Neural cell (in vitro differentiated cells): ENCODE measurements at regions not wholly inside any gene's neighbourhood (a gene's known extent, or its start where the extent isn't known, plus 50 kb on each side); places are given as distances from the start of the nearest gene placed in this dataset.

ENCODE experiments used
- H2AFZ ChIP-seq: fragments of 200-600, 300-800 bp; sonication (generic), shearing (Covaris generic); 2 replicates; pipeline ENCODE4 v1.6.0; 2014; ENCODE audit warnings: low read depth, mild to moderate bottlenecking, antibody characterized with exemption, low read length, moderate library complexity
- H3F3A ChIP-seq: fragments of 200-600 bp; shearing (Covaris generic); 2 replicates; pipeline ENCODE4 v1.6.1; 2016; ENCODE audit warnings: mild to moderate bottlenecking, moderate library complexity, mixed read lengths, antibody characterized with exemption, low read length; ENCODE audit not compliant: insufficient read depth, poor library complexity, severe bottlenecking
- H3K27ac ChIP-seq: fragments of 200-600, 300-800 bp; sonication (generic), shearing (Covaris generic); 2 replicates; pipeline ENCODE4 v1.5.1; 2014; ENCODE audit warnings: mild to moderate bottlenecking, low read length, moderate library complexity
- H3K27me3 ChIP-seq: fragments of 300-800, 200-600 bp; sonication (generic), shearing (Covaris generic); 2 replicates; pipeline ENCODE4 v1.6.0; 2014; ENCODE audit warnings: mild to moderate bottlenecking, low read depth, low read length, moderate library complexity; ENCODE audit not compliant: insufficient read depth
- H3K36me3 ChIP-seq: fragments of 300-800, 200-600 bp; sonication (generic), shearing (Covaris generic); 2 replicates; pipeline ENCODE4 v1.5.1; 2014; ENCODE audit warnings: mild to moderate bottlenecking, antibody characterized with exemption, low read length, moderate library complexity; ENCODE audit not compliant: insufficient read depth
- H3K4me2 ChIP-seq: fragments of 300-800, 200-600 bp; sonication (generic), shearing (Covaris generic); 2 replicates; pipeline ENCODE4 v1.6.0; 2014; ENCODE audit warnings: mild to moderate bottlenecking, low read length
- H3K4me3 ChIP-seq: fragments of 300-800, 200-600 bp; sonication (generic), shearing (Covaris generic); 2 replicates; pipeline ENCODE4 v1.5.1; 2014; ENCODE audit warnings: mild to moderate bottlenecking, low read length, moderate library complexity
- H3K79me2 ChIP-seq: fragments of 200-600 bp; shearing (Covaris generic); replicated peaks from 2 replicates; pipeline ENCODE4 v1.6.0; 2014; ENCODE audit warnings: mild to moderate bottlenecking, low read length, moderate library complexity; ENCODE audit not compliant: insufficient read depth
- H3K9ac ChIP-seq: fragments of 300-800, 200-600 bp; sonication (generic), shearing (Covaris generic); 2 replicates; pipeline ENCODE4 v1.6.1; 2016; ENCODE audit warnings: mild to moderate bottlenecking, low read length, mixed read lengths
- H3K9me2 ChIP-seq: fragments of 200-600 bp; shearing (Covaris generic); 2 replicates; pipeline ENCODE4 v1.6.1; 2016; ENCODE audit warnings: mild to moderate bottlenecking, low read length, mixed read lengths; ENCODE audit not compliant: insufficient read depth
- H3K9me3 ChIP-seq: fragments of 200-600, 300-800 bp; sonication (generic), shearing (Covaris generic); 2 replicates; pipeline ENCODE4 v1.6.1; 2016; ENCODE audit warnings: mild to moderate bottlenecking, mixed run types, low read length, moderate library complexity, mixed read lengths
- H4K20me1 ChIP-seq: fragments of 200-600 bp; shearing (Covaris generic); 2 replicates; pipeline ENCODE4 v1.6.1; 2016; ENCODE audit warnings: mild to moderate bottlenecking, mixed run types; ENCODE audit not compliant: insufficient read depth
- CTCF ChIP-seq: fragments of 450-650 bp; IDR thresholded peaks from 2 replicates; pipeline ENCODE4 v1.5.1; 2014; ENCODE audit warnings: antibody characterized with exemption, mild to moderate bottlenecking, moderate library complexity; ENCODE audit not compliant: poor library complexity, severe bottlenecking
- EP300 ChIP-seq: fragments of 450-650 bp; conservative IDR thresholded peaks from 2 replicates; pipeline ENCODE4 v1.6.1; 2014; ENCODE audit warnings: antibody characterized with exemption, mild to moderate bottlenecking, moderate library complexity; ENCODE audit not compliant: poor library complexity, severe bottlenecking
- EZH2 ChIP-seq: fragments of 200-600, 300-800 bp; shearing (Covaris generic), sonication (generic); IDR thresholded peaks from 2 replicates; pipeline ENCODE4 v1.6.1; 2014; ENCODE audit warnings: antibody characterized with exemption, low read length, borderline replicate concordance, mild to moderate bottlenecking; ENCODE audit not compliant: insufficient read depth, poor library complexity, severe bottlenecking
- MXI1 ChIP-seq: fragments of 450-650 bp; conservative IDR thresholded peaks from 2 replicates; pipeline ENCODE4 v1.6.1; 2014; ENCODE audit warnings: antibody characterized with exemption, mild to moderate bottlenecking; ENCODE audit not compliant: poor library complexity, severe bottlenecking
- POLR2AphosphoS5 ChIP-seq: IDR thresholded peaks from 2 replicates; pipeline ENCODE4 v1.6.1; 2012
- RAD21 ChIP-seq: fragments of 450-650 bp; conservative IDR thresholded peaks from 2 replicates; pipeline ENCODE4 v1.6.1; 2014; ENCODE audit warnings: antibody characterized with exemption, mild to moderate bottlenecking, moderate library complexity
- REST ChIP-seq: IDR thresholded peaks from 2 replicates; pipeline ENCODE4 v1.6.1; 2012; ENCODE audit warnings: borderline replicate concordance
- SMC3 ChIP-seq: fragments of 450-650 bp; conservative IDR thresholded peaks from 2 replicates; pipeline ENCODE4 v1.6.1; 2014; ENCODE audit warnings: antibody characterized with exemption, mild to moderate bottlenecking, moderate library complexity; ENCODE audit not compliant: poor library complexity
- TAF1 ChIP-seq: IDR thresholded peaks from 2 replicates; pipeline ENCODE4 v1.6.1; 2012; ENCODE audit warnings: low read depth

GRCh38 chr18:28904789-28905364 lies 727.9 kb upstream of the CDH2 start:
- Histone ChIP-seq H3K27ac (no peak overlapping the region), H3K4me2 (no peak overlapping the region), H3F3A (no peaks in the 10 kb centered on the region), H3K4me3 (no peak overlapping the region), H3K9me3 (no peaks in the 10 kb centered on the region), H3K36me3 (no peaks in the 10 kb centered on the region), H3K27me3 (no peaks in the 10 kb centered on the region), H4K20me1 (no peaks in the 10 kb centered on the region), H2AFZ (no peak overlapping the region), H3K79me2 (no peaks in the 10 kb centered on the region), H3K9ac (no peak overlapping the region), H3K9me2 (no peaks in the 10 kb centered on the region)
- TF ChIP-seq EP300 (no peak), POLR2AphosphoS5 (no peak), RAD21 (no peak), SMC3 (no peak), CTCF (no peak), EZH2 (no peak), REST (no peak), MXI1 (no peak), TAF1 (no peak)

GRCh38 chr18:28903306-28903705 lies 726.4 kb upstream of the CDH2 start:
- H3K4me3 ChIP-seq, result no peak overlapping the region
- no peak overlapping the region for H3K4me2 ChIP-seq
- H3K27ac ChIP-seq, result no peak overlapping the region
- no peak overlapping the region for H2AFZ ChIP-seq
- TF ChIP-seq REST (no peak), TAF1 (no peak), RAD21 (no peak), CTCF (no peak), EZH2 (no peak), MXI1 (no peak), SMC3 (no peak), POLR2AphosphoS5 (no peak), EP300 (no peak)
- H3F3A ChIP-seq, result no peaks in the 10 kb centered on the region
- no peaks in the 10 kb centered on the region for H3K36me3 ChIP-seq
- H3K9me2 ChIP-seq, result no peaks in the 10 kb centered on the region
- H3K9ac ChIP-seq, result no peak overlapping the region
- H3K79me2 ChIP-seq, result no peaks in the 10 kb centered on the region
- H4K20me1 ChIP-seq, result no peaks in the 10 kb centered on the region
- H3K9me3 ChIP-seq, result no peaks in the 10 kb centered on the region
- no peaks in the 10 kb centered on the region for H3K27me3 ChIP-seq
